Breast epithelium (tissue), 4 donors: ENCODE measurements at regions not wholly inside any gene's neighbourhood (a gene's known extent, or its start where the extent isn't known, plus 50 kb on each side); places are given as distances from the start of the nearest gene placed in this dataset.

Experiments used
- DNase-seq, 2 donors: peaks; one replicate each; pipeline ENCODE4 v3.0.0-alpha.2; 2019; ENCODE audit warnings: low spot score in 2 of 2
- H3K27ac ChIP-seq, 2 donors: fragments of 200-600 bp; sonication (generic) in 1 of 2; one replicate each; pipeline ENCODE4 v1.5.1; 2016 to 2019; ENCODE audit warnings: mild to moderate bottlenecking in 1 of 2
- H3K27me3 ChIP-seq, 2 donors: fragments of 200-600 bp; sonication (generic) in 1 of 2; one replicate each; pipeline versions ENCODE4 v1.5.1 to v1.6.0; 2017 to 2019; ENCODE audit warnings: control low read depth in 1 of 2, mild to moderate bottlenecking in 1 of 2
- H3K36me3 ChIP-seq: fragments of 200-600 bp; one replicate; pipeline ENCODE4 v1.5.1; 2019
- H3K4me1 ChIP-seq, 2 donors: fragments of 200-600 bp; sonication (generic); one replicate each; pipeline ENCODE4 v1.5.1; 2016 to 2019; ENCODE audit warnings: control low read depth in 1 of 2
- H3K4me3 ChIP-seq, 3 donors: fragments of 200-600 bp; sonication (generic); 1 replicate in 2 of 3; 2 replicates in 1 of 3; pipeline ENCODE4 v1.5.1; 2016 to 2019; ENCODE audit warnings: mild to moderate bottlenecking in 3 of 3, moderate library complexity in 2 of 3
- H3K9me3 ChIP-seq, 2 donors: fragments of 200-600 bp; sonication (generic) in 1 of 2; one replicate each; pipeline ENCODE4 v1.5.1; 2016 to 2019; ENCODE audit warnings: control low read depth in 1 of 2
- POLR2A ChIP-seq: fragments of 450-650 bp; IDR thresholded peaks from one replicate; pipeline ENCODE4 v1.6.1; 2016; ENCODE audit warnings: antibody characterized with exemption, mild to moderate bottlenecking, moderate library complexity
- POLR2AphosphoS5 ChIP-seq, 3 donors: sonication (generic); formaldehyde crosslinking; IDR thresholded peaks; one replicate each; pipeline ENCODE4 v1.6.1; 2017; ENCODE audit warnings: antibody characterized with exemption in 3 of 3
- intact Hi-C: fragments of 100-400 bp; cut with DNase I; formaldehyde crosslinking; loops from one replicate; pipeline ENCODE4 v1.15.1; 2023; ENCODE audit warnings: low total_unique reads
- TF ChIP-seq, protein P1 (sequence below), 3 donors: fragments of 450-650 bp; IDR thresholded peaks; one replicate each; pipeline ENCODE4 v1.5.1; 2016 to 2017; ENCODE audit warnings: antibody characterized with exemption in 3 of 3, mild to moderate bottlenecking in 3 of 3, moderate library complexity in 3 of 3

DNA sequence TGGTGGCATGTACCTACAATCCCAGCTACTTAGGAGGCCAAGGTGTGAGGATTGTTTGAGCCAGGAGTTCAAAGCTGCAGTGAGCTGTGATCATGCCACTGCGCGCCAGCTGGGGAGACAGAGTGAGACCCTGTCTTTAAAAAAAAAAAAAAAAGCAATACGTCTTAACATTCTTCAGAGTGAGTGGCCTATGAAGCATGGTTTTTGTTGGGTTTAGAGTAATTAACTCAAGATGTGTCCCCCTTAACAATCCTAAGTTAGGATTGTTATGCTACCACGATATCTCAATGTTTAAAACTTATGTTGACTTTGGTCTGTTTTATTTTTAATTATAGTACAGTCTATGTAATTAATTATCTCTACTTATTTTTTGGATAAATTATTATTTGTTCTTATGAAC is 156.1 kb downstream of the HIPK3 start:
- Histone ChIP-seq H3K9me3 (no peaks in the 10 kb centered on the region), H3K27me3 (no peaks in the 10 kb centered on the region), H3K27ac (no peak overlapping the region), H3K4me3 (no peak overlapping the region), H3K4me1 (no peaks in the 10 kb centered on the region), H3K36me3 (no peaks in the 10 kb centered on the region)
- no peak for TF ChIP-seq POLR2AphosphoS5 (IDR thresholded peaks at IDR 0.05)
- TF ChIP-seq POLR2A = no peak
- TF ChIP-seq, protein P1, sequence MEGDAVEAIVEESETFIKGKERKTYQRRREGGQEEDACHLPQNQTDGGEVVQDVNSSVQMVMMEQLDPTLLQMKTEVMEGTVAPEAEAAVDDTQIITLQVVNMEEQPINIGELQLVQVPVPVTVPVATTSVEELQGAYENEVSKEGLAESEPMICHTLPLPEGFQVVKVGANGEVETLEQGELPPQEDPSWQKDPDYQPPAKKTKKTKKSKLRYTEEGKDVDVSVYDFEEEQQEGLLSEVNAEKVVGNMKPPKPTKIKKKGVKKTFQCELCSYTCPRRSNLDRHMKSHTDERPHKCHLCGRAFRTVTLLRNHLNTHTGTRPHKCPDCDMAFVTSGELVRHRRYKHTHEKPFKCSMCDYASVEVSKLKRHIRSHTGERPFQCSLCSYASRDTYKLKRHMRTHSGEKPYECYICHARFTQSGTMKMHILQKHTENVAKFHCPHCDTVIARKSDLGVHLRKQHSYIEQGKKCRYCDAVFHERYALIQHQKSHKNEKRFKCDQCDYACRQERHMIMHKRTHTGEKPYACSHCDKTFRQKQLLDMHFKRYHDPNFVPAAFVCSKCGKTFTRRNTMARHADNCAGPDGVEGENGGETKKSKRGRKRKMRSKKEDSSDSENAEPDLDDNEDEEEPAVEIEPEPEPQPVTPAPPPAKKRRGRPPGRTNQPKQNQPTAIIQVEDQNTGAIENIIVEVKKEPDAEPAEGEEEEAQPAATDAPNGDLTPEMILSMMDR (IDR thresholded peaks at IDR 0.05) = no peak
- intact Hi-C loops = no loop called here
- no peak for DNase-seq

DNA sequence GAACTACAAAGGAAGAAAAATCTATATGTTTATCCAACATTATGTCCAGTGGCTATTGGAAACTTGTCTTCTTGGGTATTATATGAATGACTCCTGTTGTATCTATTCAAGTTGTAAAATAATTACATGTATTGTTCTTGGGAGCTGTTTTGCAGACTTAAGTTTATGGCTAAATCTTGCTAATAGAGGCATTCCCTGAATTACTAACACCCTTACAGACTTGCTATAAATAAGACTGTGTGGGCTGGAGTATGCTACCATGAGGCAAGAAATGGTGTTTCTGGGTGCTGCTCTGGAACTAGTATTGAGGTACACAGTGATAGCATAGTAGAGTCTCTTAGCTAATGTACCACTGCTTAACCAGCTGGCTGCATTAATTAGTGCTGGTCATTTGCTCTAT is 155.1 kb downstream of the HIPK3 start:
- H3K4me3 ChIP-seq = no peak overlapping the region
- no peak for TF ChIP-seq POLR2AphosphoS5 (IDR thresholded peaks at IDR 0.05)
- no peak for TF ChIP-seq POLR2A
- TF ChIP-seq, protein P1 (IDR thresholded peaks at IDR 0.05) = no peak
- H3K36me3 ChIP-seq = no peaks in the 10 kb centered on the region
- H3K9me3 ChIP-seq = no peaks in the 10 kb centered on the region
- no peak for DNase-seq
- H3K27ac ChIP-seq = no peak overlapping the region
- H3K27me3 ChIP-seq = no peaks in the 10 kb centered on the region
- intact Hi-C loops = no loop called here
- no peaks in the 10 kb centered on the region for H3K4me1 ChIP-seq

DNA sequence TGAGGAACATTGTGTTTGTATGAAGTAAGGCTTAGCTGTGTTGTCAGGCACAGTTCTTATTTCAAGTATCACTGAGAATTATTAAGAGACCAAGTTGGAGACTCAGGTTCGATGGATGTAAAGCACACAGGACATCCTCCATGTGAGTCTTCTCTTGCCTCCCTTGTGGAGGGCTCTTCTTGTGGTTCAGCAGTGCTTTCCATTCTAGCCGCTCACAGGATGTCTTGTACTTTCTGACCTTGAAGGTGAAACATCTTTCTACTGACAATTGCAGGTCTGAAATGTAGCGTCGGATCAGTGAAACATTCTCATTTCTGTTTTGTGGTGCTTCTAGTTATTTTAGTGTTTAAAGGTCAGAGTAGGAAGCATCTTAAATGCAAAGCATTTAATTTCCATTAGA is 154.6 kb downstream of the HIPK3 start:
- H3K4me1 ChIP-seq = no peaks in the 10 kb centered on the region
- intact Hi-C loops = no loop called here
- H3K4me3 ChIP-seq = no peak overlapping the region
- TF ChIP-seq, protein P1 (IDR thresholded peaks at IDR 0.05) = no peak
- TF ChIP-seq POLR2AphosphoS5 (IDR thresholded peaks at IDR 0.05) (no peak), POLR2A (no peak)
- no peaks in the 10 kb centered on the region for H3K27me3 ChIP-seq
- no peaks in the 10 kb centered on the region for H3K36me3 ChIP-seq
- DNase-seq = no peak
- no peaks in the 10 kb centered on the region for H3K9me3 ChIP-seq
- H3K27ac ChIP-seq = no peak overlapping the region

DNA sequence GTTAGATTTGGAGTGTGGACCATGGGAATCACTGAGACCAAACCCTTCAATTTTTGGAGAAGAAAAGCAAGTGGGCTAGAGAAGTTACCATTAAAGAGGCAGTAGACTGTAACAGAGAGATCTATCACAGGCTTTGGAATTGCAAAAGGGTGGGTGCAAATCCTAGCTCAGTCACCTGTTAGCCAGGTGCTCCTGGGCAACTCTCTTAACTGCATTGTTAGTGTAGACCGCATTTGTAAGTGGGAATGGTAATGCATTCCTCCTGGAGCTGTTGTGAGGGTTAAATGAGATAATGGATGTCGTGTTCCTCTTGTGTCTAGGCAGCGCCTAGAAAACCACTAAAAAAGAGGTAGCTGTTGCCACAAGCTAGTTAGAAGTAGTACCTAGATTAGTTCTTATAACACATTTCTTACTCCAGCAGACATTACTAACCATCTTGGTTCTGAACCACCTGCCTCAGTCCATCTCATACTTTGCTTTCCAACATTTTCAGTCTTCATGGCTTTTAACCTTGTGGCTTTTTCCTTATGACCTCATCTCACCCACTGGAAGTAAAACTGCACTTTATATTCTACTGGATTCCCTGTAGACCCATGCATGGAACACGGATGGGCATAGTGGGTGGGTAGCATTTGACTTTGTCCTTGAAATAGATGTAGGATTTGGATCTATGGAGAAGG is 153.0 kb downstream of the HIPK3 start:
- no peak overlapping the region for H3K4me3 ChIP-seq
- H3K9me3 ChIP-seq = no peaks in the 10 kb centered on the region
- no peak for DNase-seq
- H3K27me3 ChIP-seq = no peaks in the 10 kb centered on the region
- no peaks in the 10 kb centered on the region for H3K4me1 ChIP-seq
- intact Hi-C loops = no loop called here
- H3K27ac ChIP-seq = no peak overlapping the region
- H3K36me3 ChIP-seq = no peaks in the 10 kb centered on the region
- TF ChIP-seq, protein P1 (IDR thresholded peaks at IDR 0.05) = no peak
- TF ChIP-seq POLR2A (no peak), POLR2AphosphoS5 (IDR thresholded peaks at IDR 0.05) (no peak)
